Bronchial epithelial cell (primary cell): ENCODE measurements at regions not wholly inside any gene's neighbourhood (a gene's known extent, or its start where the extent isn't known, plus 50 kb on each side); places are given as distances from the start of the nearest gene placed in this dataset.
"Not testable (repeated sequence)": the region's sequence is repeated elsewhere in the genome, so short reads cannot be mapped to it uniquely, and the experiment has no call there.

Experiments
- DNase-seq: peaks from one replicate; pipeline ENCODE4 v3.0.0-alpha.2; 2010; ENCODE audit warnings: low read depth
- FAIRE-seq: peaks from 2 replicates; lab custom pipeline; 2011; peaks lifted over from hg19 to GRCh38; lab: Jason Lieb, UNC
- H3K27me3 ChIP-seq: 2 replicates; pipeline ENCODE4 v1.5.1; 2011; ENCODE audit warnings: low read length; ENCODE audit not compliant: control insufficient read depth, insufficient read depth
- H3K36me3 ChIP-seq: 2 replicates; pipeline ENCODE4 v1.5.1; 2011; ENCODE audit warnings: low read length; ENCODE audit not compliant: control insufficient read depth, insufficient read depth
- H3K4me3 ChIP-seq: 2 replicates; pipeline ENCODE4 v1.5.1; 2011; ENCODE audit warnings: mild to moderate bottlenecking, low read depth, low read length, control low read depth
- TF ChIP-seq, protein P1 (sequence below): IDR thresholded peaks from 2 replicates; pipeline ENCODE4 v1.5.1; 2011; ENCODE audit warnings: mild to moderate bottlenecking, moderate library complexity, low read length, control low read depth, inconsistent platforms; ENCODE audit not compliant: insufficient read depth, severe bottlenecking

DNA sequence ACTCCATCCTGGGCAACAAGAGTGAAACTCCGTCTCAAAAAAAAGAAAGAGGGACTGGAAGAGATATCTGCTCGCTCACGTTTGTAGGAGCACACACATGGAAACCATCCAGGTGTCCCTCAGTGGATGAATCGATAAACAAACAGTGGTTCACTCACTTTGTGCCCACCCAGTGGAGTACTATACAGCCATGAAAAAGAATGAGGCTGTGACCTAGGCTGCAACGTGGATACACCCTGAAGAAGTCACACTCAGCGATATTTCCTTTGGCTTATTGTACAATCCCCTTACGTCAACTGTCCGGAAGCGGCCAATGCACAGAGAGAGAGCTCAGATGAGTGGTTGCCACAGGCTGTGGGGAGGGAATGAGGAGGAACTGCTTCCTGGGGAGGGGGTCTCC is 82.3 kb upstream of the PPP2R3B start:
- DNase-seq, result no peak
- Histone ChIP-seq H3K4me3 (no peak overlapping the region), H3K27me3 (no peaks in the 10 kb centered on the region), H3K36me3 (no peaks in the 10 kb centered on the region)
- FAIRE-seq, result no peak
- TF ChIP-seq, protein P1, sequence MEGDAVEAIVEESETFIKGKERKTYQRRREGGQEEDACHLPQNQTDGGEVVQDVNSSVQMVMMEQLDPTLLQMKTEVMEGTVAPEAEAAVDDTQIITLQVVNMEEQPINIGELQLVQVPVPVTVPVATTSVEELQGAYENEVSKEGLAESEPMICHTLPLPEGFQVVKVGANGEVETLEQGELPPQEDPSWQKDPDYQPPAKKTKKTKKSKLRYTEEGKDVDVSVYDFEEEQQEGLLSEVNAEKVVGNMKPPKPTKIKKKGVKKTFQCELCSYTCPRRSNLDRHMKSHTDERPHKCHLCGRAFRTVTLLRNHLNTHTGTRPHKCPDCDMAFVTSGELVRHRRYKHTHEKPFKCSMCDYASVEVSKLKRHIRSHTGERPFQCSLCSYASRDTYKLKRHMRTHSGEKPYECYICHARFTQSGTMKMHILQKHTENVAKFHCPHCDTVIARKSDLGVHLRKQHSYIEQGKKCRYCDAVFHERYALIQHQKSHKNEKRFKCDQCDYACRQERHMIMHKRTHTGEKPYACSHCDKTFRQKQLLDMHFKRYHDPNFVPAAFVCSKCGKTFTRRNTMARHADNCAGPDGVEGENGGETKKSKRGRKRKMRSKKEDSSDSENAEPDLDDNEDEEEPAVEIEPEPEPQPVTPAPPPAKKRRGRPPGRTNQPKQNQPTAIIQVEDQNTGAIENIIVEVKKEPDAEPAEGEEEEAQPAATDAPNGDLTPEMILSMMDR, result no peak

GRCh38 chrX:470686-471085 is 84.0 kb upstream of the PPP2R3B start:
- TF ChIP-seq, protein P1, result no peak
- FAIRE-seq (no peak), DNase-seq (no peak)
- Histone ChIP-seq H3K36me3 (no peaks in the 10 kb centered on the region), H3K4me3 (no peak overlapping the region), H3K27me3 (no peaks in the 10 kb centered on the region)

- Histone ChIP-seq H3K4me3 (no peak overlapping the region), H3K36me3 (no peaks in the 10 kb centered on the region), H3K27me3 (no peaks in the 10 kb centered on the region)
- no peak for FAIRE-seq
- TF ChIP-seq, protein P1, result no peak
- DNase-seq, result no peak
These were observed 84.6 kb upstream of the PPP2R3B start for GRCh38 chrX:471281-471680.

GRCh38 chrX:472275-472674 is 85.6 kb upstream of the PPP2R3B start:
- not testable (repeated sequence) for H3K27me3 ChIP-seq, FAIRE-seq, DNase-seq

GRCh38 chrX:475926-476723 is 89.4 kb upstream of the PPP2R3B start:
- no peak for FAIRE-seq
- H3K27me3 ChIP-seq, result no peaks in the 10 kb centered on the region

More at GRCh38 chrX:472275-472674, 85.6 kb upstream of the PPP2R3B start:
- H3K36me3 ChIP-seq, H3K4me3 ChIP-seq: not testable (repeated sequence)

DNA sequence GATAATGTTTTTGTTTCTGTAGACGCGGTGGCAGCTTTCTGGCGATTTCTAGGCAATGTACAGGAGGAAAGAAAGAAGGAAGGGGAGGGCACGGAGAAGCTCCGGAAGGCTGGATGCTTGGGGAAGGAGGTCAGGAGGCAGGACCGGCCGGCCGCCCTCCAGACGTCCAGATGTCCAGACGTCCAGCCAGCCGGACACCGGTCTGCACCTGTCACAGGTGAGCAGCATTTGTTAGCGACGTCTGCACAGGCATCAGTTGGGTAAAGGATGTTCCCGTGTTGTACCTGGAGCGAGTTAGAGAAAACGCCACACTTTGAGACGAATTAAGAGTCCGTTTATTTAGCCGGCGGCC is 90.0 kb upstream of the PPP2R3B start:
- no peak for DNase-seq
- Histone ChIP-seq H3K4me3 (no peak overlapping the region), H3K36me3 (no peaks in the 10 kb centered on the region), H3K27me3 (no peaks in the 10 kb centered on the region)
- TF ChIP-seq, protein P1, result no peak
- no peak for FAIRE-seq

More at GRCh38 chrX:475926-476723, 89.4 kb upstream of the PPP2R3B start:
- Histone ChIP-seq H3K4me3 (no peak overlapping the region), H3K36me3 (no peaks in the 10 kb centered on the region)
- TF ChIP-seq, protein P1, result no peak
- DNase-seq, result no peak
